Anterior cingulate cortex (tissue), 58 donors: ENCODE measurements at regions not wholly inside any gene's neighbourhood (a gene's known extent, or its start where the extent isn't known, plus 50 kb on each side); places are given as distances from the start of the nearest gene placed in this dataset.

Experiments used
- DNase-seq, 58 donors: peaks; one replicate each; lab custom pipeline; 2025; lab: John Stamatoyannopoulos, UW

DNA sequence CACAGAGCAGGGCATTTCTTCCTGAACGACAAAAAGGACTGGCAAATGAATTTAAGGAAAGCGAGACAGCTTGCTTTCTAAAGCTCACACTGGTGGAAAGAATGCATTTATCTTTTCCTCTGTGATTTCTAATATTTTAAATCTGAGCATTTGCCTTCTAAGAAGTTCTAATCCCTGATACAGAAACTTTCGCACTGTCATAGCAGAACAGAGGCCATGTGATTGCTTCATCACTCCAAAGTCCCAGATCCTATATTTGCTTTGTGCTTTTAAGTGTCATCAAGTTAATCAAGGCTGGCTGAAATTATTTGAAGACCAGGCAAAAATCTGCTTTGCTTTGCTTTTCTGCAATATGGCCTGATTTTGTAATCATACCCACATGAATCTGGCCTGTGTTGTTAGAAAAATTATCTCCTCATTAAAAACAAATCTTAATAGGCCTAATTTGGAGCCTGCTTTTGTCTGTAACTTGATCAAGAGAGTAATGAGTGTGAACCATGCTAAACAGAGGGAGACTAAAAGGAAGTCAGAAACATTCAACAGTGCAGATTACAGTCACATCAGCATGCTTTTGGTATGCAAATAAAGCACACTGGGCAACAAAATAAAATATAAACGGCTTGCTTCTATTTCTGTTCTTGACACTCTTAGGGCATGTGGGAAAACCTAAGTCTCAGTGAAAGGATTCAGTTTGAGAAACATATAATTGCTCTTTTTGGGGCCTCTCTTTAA, 178.2 kb upstream of the ADAMTS9 start:
- DNase-seq: no peak

DNA sequence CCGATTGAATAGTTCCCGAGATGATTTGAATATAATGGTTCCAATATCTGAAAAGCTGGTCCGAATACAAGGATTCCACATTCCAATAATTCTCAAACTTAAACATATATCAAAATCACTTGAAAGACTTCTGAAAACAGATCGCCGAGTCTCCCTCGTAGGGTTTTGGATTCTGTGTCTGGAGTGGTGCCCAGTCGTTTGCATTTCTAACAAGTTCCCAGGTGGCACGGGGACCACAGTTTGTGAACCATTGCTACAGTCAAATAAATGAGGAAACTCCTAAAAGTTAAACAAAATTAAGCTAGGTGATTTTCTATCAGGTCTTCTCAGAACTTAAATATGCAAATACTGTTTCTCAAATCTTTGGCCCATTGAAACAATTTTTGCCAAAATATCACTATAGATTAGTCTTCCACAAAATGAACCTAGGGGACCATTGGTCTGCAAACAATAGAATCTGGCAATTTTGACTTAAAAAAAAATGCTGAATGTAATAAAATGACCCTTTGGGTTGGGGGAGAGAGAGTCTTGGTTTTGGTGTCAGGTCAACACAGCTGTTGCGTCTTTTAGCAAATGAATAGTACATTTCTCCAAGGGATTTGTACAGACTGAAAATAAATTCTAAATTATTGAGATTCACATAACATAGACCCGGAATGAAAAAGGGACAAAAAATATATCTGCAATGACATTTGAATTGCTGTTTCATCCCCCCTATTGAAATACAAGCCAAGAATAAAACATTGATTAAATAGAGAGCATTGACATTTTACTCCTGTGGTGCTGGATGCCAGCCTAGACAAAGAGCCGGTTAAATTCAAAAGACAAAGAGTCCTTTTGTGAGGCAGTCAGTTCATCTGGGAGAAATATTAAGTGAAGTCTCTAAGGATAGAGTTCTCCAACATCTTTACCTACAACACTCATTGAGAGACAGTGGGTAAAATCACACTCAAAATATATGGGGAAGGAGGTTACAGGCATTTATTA, 175.7 kb upstream of the ADAMTS9 start:
- DNase-seq: peak in 4 of 58 donors; percentile 0 to 4 (median 2)

DNA sequence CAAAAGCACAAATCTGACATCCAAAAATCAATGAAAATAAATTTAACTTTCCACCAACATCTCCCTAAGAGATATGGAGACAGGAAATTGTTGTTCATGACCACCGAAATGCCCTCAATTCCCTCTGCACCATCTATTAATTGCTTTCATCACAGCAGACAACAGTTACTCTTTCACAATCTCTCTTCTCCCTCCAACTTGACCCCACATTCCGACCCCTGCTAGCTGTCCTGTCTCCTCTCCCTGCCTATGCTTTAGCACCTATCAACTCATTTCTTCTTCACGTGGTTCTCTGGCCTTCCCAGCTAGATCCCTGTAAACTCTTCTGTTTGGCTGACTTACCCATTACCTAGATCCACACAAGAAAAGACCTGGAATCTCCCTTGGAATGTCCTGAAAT, 173.9 kb upstream of the ADAMTS9 start:
- DNase-seq: no peak

DNA sequence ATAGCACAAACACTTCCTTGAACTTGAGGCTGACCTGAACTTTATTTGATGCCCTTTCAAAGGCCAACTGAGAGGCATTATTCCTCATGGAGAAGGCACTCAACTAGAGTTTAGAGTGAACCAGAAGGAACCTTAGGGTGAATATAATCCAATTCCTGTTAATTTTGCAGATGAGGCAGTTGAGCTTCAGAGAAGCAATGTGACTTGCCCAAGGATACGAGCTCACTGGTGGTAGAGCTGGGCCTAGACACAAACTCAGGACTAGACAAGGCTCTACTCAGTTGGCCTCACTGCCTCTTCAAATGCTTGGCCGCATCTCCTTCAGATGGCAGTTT, 172.7 kb upstream of the ADAMTS9 start:
- DNase-seq: no peak

DNA sequence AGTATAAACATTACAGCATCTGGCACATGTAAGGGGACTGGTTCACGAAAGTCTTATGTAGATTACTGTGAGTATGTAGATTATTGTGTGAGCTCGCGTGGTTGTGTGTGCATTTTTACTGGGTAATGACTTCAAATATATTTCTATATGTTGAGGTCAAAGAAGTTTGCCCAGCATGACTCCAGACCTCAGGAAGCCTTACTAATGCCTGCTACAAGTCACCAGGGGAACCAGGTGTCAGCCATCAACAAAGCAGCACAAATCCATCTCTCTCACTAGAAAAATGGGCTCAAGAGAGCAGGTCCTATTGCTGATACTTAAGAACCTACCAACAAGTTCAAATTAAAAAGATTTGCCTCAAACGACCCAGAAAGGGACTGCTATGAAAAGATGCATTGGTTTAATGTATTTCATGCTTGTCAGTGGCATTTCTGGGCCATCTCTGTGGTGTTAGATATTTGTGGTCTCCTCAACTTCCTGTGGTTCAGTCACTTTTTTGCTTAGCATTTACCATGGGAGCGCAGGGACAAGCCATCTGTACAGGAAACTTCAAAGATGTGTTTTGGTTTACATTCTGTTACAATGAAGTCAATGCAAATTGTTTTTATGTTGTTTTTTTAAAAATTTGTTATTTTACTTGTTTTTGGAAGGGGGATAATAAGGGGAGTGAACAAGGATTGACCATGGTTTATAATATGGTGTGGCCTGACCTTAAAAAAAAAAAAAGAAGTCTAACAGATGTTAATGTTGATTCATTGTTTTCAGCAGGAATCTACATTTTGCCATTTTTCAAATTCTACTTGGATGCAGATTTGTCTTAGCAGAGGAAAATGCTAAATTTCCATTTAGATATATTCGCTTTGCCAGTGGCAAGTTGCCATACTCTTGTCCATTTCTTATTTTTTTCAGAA, 172.1 kb upstream of the ADAMTS9 start:
- DNase-seq: no peak

DNA sequence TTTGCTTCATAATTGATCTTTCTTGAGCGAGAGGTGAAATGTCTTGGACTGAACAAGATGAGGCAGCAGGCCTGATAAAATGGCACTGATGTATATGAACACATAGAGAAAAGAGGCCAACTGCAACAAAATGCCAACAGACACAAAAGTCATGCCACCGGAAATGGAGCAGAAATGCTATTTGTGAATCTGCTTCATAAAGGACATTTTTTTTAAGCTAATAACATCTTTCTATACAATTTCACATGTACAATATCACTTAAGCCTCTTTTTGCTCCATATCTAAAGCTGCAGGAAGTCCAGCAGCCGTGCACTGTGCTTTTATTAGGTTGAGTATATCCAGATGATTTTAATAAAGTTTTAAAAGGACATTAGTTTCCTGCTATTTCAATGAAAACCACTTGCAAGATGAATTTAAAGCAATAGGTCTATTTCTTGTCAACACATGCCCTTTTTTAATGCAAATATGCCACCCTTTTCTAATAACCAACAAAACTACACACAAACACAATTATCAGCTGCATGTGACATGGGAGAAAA, 169.2 kb upstream of the ADAMTS9 start:
- no peak for DNase-seq

DNA sequence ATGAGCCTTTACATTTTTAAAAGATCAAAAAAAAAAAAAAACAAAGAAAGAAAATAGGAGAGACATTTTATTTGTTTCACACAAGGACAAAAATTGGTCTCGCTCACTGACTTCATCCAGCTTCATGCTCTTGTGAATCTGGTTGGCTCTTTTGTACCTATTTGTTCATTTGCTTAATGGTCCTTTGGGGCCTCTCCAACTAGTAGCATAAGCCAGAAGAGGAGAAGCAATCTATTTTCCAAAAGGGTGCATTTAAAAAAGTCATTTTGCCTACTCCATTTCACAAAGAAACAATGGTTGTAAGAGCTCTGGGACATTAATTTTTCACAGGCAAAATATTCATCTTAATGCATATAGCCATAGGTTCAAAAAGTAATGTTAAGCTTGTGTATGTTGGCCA, 168.3 kb upstream of the ADAMTS9 start:
- no peak for DNase-seq

DNA sequence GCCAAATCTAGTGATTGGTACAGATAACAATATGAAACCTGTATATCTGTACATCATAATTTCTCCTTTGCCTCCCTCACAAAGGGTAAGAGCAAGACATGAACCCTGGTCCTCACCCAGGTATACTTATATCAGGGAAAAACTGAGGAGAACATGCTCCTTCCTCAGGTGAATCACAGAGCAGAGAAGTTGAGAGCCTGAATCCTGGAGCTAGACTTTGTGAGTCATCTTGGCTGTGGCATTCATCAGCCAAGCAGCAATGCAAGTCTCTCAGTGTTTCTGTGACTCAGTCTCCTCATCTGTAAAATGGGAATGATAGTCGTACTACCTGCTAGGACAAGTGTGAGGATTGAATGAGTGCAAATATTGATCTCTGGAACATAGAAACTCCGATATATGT, 165.7 kb upstream of the ADAMTS9 start:
- no peak for DNase-seq

DNA sequence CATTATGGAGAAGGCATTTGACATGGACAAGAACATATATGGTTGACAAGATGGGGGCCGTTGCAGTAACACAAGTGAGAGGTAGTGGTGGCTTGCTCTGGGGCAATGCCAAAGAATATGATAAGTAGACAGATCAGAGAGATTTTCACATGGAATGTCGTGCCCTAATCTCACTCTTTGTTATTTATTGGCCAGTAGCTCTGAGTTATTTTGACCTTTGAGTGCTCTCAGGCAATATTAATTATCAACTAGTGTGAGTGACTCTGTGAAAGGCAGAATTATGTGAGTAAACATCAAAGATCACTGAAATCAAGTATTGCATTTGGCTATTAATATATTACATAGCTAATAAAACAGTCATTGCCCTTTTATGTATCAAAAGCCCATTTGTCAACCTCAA, 164.9 kb upstream of the ADAMTS9 start:
- DNase-seq: no peak

DNA sequence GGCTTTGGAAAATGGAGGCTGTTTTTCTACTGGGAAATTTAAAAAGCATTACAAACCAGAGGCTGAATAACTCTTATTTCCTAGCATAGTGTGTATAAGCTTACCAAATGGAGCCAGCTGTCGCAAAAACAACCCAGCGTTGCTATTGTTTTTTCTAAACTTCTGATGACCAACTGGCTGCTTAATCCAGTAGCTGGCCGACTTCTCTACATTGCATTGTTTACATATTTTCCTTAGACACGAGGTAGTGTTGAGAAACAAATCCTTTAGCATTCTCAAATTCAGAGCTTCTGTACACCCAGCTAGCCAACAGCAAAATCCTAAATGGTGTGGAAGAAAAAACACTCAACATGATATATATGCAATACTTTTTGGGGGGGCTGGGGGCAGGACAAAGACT, 161.0 kb upstream of the ADAMTS9 start:
- no peak for DNase-seq

DNA sequence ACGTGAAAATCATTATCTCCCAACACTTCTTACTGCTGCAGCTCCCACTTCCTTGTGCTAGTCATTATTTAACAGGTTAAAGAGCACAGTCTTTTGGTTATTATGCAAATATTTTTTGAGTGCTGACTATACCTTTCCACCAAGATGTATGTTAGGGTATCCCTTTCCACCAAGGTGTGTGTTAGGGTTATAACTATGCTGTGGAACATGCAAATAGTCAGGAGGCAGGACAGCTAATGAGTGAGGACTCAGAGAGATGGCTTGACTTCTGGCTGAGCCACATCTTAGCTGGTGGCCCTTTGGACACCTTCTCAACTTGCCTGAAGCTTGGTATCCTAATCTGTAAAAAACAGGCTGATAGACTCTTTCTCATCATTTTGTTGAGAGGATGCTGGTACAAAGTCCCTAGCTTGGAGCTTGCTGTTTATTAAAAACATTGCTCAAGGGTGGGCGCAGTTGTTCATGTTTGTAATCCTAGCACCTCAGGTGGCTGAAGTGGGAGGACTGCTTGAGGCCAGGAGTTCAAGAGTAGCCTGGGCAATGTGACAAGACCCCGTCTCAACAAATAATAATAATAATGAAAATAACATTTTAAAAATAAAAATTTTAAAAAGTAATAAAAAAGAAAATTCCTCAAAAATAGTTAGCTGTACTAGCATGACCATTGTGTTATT, 160.5 kb upstream of the ADAMTS9 start:
- no peak for DNase-seq

DNA sequence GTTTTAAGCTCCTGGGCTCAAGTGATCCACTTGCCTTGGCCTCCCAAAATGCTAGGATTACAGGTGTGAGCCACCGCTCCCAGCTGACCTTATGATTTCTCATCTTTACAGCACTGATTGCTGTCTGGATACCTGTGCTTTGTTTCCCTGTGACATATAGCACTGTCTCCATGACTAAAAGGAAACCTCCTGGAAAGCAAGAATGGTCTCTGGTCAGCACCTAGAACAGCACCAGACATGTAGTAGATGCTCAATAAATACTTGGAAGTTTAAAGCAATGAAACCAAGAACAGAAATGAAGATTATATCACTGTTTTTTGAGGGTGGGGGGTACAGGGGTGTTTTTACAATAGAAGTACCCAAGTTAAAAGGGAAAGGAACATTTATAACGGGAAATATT, 156.8 kb upstream of the ADAMTS9 start:
- no peak for DNase-seq

DNA sequence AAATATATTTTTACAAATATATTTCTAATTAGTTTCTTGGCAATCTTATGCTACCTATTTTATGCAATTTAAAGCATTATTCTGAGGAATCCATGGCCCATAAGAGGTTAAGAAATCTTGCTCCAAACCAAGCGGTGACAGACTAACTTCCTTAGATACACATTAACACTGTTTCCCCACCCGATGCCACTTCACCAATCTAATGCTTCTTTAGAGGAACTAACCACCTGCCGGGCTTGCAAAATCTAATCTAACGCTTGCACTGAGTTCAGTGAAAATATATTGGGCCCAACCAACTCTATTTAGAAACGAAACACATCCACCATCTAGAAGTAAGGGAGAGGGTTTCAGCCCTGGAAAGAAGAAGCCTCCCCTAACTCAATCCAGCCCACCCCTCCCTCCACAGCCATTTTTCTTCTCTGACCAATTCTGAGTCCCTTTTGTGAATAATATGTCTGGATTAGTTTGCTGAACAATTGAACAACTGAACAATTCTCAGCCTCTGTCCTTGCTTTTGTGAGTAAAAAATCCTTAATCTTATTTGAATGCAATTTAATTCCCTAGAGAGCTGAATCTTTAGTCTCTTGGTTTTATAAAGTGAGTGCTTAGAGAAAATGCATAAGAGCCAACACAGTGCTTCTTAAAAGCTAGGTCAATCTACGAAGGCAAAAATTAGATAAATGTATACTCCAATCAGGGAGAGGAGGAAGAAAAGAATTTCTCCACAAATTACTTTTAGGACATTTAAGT, 150.4 kb upstream of the ADAMTS9 start:
- DNase-seq: no peak

DNA sequence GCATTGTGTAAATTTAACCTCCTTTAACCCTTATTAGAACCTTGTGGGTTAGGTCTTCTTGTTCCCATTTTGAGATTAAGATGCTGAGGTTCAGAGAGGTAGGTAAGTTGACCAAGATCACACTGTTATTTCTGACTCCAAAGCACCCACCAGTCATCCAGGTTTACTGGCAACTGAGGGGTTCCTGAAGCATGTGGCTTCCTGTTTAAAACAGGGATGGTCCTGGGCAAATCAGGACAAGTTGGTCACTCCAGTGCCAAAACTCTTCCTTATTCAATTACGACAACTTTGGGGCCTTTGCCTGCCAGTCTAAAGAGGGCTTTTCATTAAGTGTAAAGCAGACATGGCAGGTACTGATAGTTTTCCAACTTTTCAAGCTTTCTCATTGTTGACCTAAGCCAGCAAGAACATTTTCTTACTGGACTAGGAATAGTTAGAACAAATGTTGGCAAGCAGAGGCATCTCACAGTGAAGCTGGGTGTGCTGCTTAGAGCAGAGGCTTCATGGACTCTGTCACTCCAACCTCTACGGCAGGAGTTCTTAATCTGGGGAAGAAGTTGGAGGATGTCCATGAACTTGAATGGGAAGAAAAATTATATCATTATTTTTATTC, 149.4 kb upstream of the ADAMTS9 start:
- DNase-seq: peak in 6 of 58 donors; percentile 1 to 33 (median 9)

DNA sequence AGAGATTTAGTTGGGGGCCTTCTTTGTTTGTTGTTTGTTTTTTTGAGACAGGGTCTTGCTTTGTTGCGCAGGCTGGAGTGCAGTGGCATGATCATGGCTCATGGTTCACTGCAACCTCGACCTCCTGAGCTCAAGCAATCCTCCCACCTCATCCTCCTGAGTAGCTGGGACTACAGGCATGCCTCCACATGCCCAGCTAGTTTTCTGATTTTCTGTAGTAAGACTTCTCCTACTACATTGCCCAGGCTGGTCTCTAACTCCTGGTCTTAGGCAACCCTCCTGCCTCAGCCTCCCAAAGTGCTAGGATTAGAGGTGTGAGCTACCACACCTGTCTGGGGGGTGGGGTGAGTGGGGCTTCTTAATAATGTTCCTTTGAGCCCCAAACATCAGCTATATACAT, 148.3 kb upstream of the ADAMTS9 start:
- DNase-seq: no peak

DNA sequence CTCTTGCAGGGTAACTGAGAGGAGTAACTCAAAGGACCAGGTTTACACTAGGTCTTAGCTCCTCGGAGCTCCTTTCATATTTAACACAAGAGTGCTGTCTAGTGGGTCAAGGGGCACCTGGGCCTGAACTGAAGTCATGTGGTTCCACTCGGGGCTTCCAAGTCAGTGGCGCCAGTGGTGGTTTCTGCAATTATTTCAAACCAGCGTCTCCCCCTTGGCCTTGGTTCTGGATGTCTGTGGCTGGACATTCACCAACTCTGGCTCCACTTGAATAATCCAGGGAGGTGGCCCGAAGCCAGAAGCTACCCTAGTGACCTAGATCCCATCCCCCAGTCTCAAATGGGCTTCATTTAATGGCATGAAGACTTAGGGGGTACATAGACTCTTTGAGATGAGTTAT, 144.3 kb upstream of the ADAMTS9 start:
- peak in 29 of 58 donors; percentile 3 to 77 (median 25) for DNase-seq

DNA sequence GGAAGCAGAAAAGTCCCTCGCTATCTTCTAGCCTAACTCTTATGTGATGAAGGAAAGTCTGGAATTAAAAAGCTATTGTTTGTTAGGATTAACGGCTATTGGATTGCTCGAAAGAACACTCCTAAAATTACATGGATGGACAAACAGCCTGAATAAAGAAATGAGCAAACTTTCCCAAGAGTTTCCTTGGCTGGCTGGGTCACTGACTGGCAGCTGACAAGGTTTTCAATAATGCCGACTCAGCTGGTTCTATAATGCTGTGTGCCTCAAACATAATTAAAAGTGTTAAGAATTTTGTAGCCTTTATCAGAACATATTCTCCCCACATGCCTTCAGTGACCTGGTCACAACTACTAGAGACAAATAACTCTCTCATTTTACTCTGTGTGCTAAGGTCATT, 142.9 kb upstream of the ADAMTS9 start:
- DNase-seq: no peak

DNA sequence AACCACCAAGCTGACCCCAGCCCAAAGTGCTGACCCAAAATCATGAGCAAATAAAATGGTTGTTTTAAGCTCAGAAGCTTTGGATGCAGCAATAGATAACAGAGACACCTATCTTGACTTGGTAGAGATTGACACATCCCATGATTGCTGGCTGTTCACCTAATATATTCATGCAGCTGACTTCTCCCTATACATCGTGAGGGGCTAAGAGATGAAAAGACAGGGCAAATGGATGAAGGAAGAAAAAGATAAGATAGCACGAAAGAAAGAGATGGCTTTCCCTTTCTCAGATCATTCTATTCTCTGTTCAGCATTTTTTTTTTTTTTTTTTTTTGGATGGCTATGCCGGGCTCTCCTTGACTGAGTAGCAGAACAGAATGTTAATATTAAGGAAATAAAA, 141.5 kb upstream of the ADAMTS9 start:
- no peak for DNase-seq

DNA sequence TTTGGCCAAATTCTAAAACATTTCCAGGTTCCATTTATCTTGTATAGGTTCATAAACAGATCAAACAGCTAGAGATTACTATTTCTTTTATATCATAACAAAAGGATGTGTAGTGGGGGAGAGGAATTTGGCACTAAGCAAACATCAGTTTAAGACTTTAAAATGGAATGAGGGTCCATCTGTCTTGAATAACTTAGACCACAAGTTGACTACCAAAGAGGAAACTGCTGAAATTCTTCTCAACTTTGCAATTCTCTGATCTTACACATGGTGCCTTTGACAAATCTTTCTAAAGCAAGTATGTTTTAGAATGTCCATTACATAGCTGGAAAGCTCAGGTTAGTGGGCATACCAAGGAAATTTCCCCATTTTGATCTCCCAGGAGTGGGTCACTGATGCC, 140.5 kb upstream of the ADAMTS9 start:
- DNase-seq: no peak
